ENCODE measurements at regions not wholly inside any gene's neighbourhood (a gene's known extent, or its start where the extent isn't known, plus 50 kb on each side); places are given as distances from the start of the nearest gene placed in this dataset.

DNA sequence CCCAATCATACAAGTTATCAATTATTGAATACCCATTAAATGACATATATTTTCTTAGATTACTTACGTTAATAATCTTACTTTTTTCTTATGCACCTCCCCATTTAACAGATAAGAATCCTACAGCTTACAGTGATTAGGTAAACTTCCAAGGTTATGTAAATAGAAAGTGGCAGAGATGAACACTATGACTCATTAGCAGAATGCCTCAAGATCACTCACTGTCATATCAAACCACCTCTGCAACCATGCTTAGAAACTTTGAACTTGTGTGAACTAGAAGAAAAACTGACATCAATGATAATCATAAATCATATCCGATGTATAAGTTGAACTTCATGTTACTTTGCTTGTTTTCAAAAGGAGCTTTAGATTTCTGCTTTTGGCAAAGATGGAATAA lies 911.6 kb upstream of the ARPP21 start:
- H3K79me1 ChIP-seq (ENCODE audit: low read length), result peaks cover 3% of the 10 kb centered on the region
- H3K4me3 ChIP-seq (ENCODE audit: low read depth, low read length), result no peak overlapping the region
- no peak overlapping the region for H3K9ac ChIP-seq (ENCODE audit: low read length)
- H3K14ac ChIP-seq (ENCODE audit: low read length), result no peak overlapping the region
- H4K91ac ChIP-seq (ENCODE audit: low read depth, low read length), result no peak overlapping the region
- no peaks in the 10 kb centered on the region for H3K36me3 ChIP-seq (ENCODE audit: control insufficient read depth in 1 of 2, insufficient read depth in 2 of 2, low read length in 2 of 2)
- H2AFZ ChIP-seq (ENCODE audit: insufficient read depth, low read length, poor library complexity), result no peak overlapping the region
- no peak overlapping the region for H3K18ac ChIP-seq (ENCODE audit: low read length)
- WGBS (ENCODE audit: extremely low coverage, insufficient coverage, insufficient read length), result no CpG with 5 or more reads among the region's 2 CpGs
- no peak overlapping the region for H4K8ac ChIP-seq (ENCODE audit: low read depth, low read length)
- no peak overlapping the region for H3K4me2 ChIP-seq (ENCODE audit: low read length)
- H3K27me3 ChIP-seq (ENCODE audit: insufficient read depth, low read length), result no peaks in the 10 kb centered on the region
- peaks cover 3% of the 10 kb centered on the region for H3K9me3 ChIP-seq (ENCODE audit: insufficient read depth, low read depth, low read length)
- DNase-seq, result no peak
- no peaks in the 10 kb centered on the region for H3K79me2 ChIP-seq (ENCODE audit: control insufficient read depth, insufficient read depth, low read length, poor library complexity)
- H3K23ac ChIP-seq (ENCODE audit: low read length), result no peak overlapping the region
- H3K27ac ChIP-seq (ENCODE audit: low read depth, low read length), result no peak overlapping the region
- H3K4ac ChIP-seq (ENCODE audit: low read depth, low read length), result no peak overlapping the region
- H2AK5ac ChIP-seq (ENCODE audit: low read length), result no peak overlapping the region
- H2BK5ac ChIP-seq (ENCODE audit: low read depth, low read length, poor library complexity), result no peak overlapping the region
- H2BK120ac ChIP-seq (ENCODE audit: insufficient read depth, low read length, poor library complexity), result no peak overlapping the region
- no peak overlapping the region for H2BK12ac ChIP-seq (ENCODE audit: low read length)
- H4K12ac ChIP-seq (ENCODE audit: low read depth, low read length), result no peak overlapping the region
- H3K4me1 ChIP-seq (ENCODE audit: control insufficient read depth in 1 of 2, insufficient read depth in 2 of 2, low read length in 2 of 2), result peaks cover 3 to 6% of the 10 kb centered on the region in 2 experiments

DNA sequence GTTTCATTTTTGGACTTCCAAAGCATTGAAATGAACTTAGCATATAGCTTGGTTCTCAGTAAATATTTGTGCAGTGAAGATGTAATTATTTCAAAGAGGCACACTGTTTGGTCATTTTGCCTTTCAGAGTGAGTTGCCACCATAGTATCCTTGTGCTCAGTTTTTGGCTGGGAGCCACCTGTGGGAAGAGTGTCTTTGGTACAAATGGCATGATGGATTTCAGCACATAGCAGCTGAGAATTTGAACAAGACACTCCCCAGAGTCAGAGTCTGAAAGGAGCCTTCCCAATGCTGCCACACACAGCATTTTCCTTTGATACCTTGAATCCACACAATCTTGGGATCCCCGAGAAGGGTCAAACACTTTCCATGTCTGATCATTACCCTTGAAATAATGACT lies 897.2 kb upstream of the ARPP21 start:
- no CpG with 5 or more reads among the region's 1 CpG for WGBS (ENCODE audit: extremely low coverage, insufficient coverage, insufficient read length)

DNA sequence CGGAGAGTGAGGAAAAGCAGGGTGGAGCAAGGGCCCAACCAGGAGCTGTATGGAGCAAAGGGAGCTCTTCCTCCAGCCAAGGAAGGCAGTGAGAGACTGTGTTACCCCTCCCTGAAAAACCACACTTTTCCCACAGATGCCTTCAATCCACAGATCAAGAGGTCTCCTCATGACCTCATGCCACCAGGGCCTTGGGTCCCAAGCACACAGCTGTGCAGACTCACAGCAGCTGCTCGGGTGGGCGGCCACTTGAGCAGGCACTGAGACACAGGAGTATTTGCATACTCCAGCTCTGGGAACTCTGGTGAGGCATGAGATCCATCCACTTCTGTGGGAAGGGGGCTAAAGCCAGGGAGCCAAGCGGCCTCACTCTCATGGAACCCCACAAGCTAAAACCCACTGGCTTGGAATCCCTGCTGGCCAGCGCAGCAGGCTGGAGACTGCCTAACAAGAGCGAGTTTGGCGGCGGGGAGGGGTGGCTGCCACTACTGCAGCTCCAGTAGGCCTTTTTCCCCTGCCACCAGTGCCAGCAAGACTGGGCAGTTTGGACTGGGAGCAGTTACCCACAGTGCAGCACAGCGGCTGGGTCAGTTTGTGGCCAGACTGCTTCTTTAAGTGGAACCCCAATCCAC lies 880.6 kb upstream of the ARPP21 start:
- no peaks in the 10 kb centered on the region for H3K27me3 ChIP-seq (ENCODE audit: insufficient read depth, low read length)
- no peak overlapping the region for H4K8ac ChIP-seq (ENCODE audit: low read depth, low read length)
- WGBS (ENCODE audit: extremely low coverage, insufficient coverage, insufficient read length), result no CpG with 5 or more reads among the region's 9 CpGs
- H3K4me1 ChIP-seq (ENCODE audit: control insufficient read depth in 1 of 2, insufficient read depth in 2 of 2, low read length in 2 of 2), result no peaks in the 10 kb centered on the region
- H3K4me3 ChIP-seq (ENCODE audit: low read depth, low read length), result no peak overlapping the region
- H3K79me2 ChIP-seq (ENCODE audit: control insufficient read depth, insufficient read depth, low read length, poor library complexity), result no peaks in the 10 kb centered on the region
- H3K79me1 ChIP-seq (ENCODE audit: low read length), result no peaks in the 10 kb centered on the region
- H2BK120ac ChIP-seq (ENCODE audit: insufficient read depth, low read length, poor library complexity), result no peak overlapping the region
- no peak overlapping the region for H2BK5ac ChIP-seq (ENCODE audit: low read depth, low read length, poor library complexity)
- H3K27ac ChIP-seq (ENCODE audit: low read depth, low read length), result no peak overlapping the region
- H3K18ac ChIP-seq (ENCODE audit: low read length), result no peak overlapping the region
- H3K36me3 ChIP-seq (ENCODE audit: control insufficient read depth in 1 of 2, insufficient read depth in 2 of 2, low read length in 2 of 2), result no peaks in the 10 kb centered on the region
- no peak overlapping the region for H3K4ac ChIP-seq (ENCODE audit: low read depth, low read length)
- H3K9ac ChIP-seq (ENCODE audit: low read length), result no peak overlapping the region
- no peaks in the 10 kb centered on the region for H3K9me3 ChIP-seq (ENCODE audit: insufficient read depth, low read depth, low read length)
- H4K91ac ChIP-seq (ENCODE audit: low read depth, low read length), result no peak overlapping the region
- H2BK12ac ChIP-seq (ENCODE audit: low read length), result no peak overlapping the region
- H2AFZ ChIP-seq (ENCODE audit: insufficient read depth, low read length, poor library complexity), result no peak overlapping the region
- H3K23ac ChIP-seq (ENCODE audit: low read length), result no peak overlapping the region
- H4K12ac ChIP-seq (ENCODE audit: low read depth, low read length), result no peak overlapping the region
- H2AK5ac ChIP-seq (ENCODE audit: low read length), result no peak overlapping the region
- no peak for DNase-seq
- no peak overlapping the region for H3K4me2 ChIP-seq (ENCODE audit: low read length)
- no peak overlapping the region for H3K14ac ChIP-seq (ENCODE audit: low read length)

More for the DNA sequence above, 897.2 kb upstream of the ARPP21 start:
- Histone ChIP-seq H2BK12ac (ENCODE audit: low read length) (no peak overlapping the region), H3K79me1 (ENCODE audit: low read length) (no peaks in the 10 kb centered on the region), H3K23ac (ENCODE audit: low read length) (no peak overlapping the region), H3K4me2 (ENCODE audit: low read length) (no peak overlapping the region), H3K36me3 (ENCODE audit: control insufficient read depth in 1 of 2, insufficient read depth in 2 of 2, low read length in 2 of 2) (no peaks in the 10 kb centered on the region), H3K27me3 (ENCODE audit: insufficient read depth, low read length) (no peaks in the 10 kb centered on the region), H4K12ac (ENCODE audit: low read depth, low read length) (no peak overlapping the region), H3K9ac (ENCODE audit: low read length) (no peak overlapping the region), H3K18ac (ENCODE audit: low read length) (no peak overlapping the region), H2AK5ac (ENCODE audit: low read length) (no peak overlapping the region), H3K4ac (ENCODE audit: low read depth, low read length) (no peak overlapping the region), H3K4me3 (ENCODE audit: low read depth, low read length) (no peak overlapping the region), H3K9me3 (ENCODE audit: insufficient read depth, low read depth, low read length) (peaks cover 1% of the 10 kb centered on the region), H3K14ac (ENCODE audit: low read length) (no peak overlapping the region), H2BK5ac (ENCODE audit: low read depth, low read length, poor library complexity) (no peak overlapping the region), H3K27ac (ENCODE audit: low read depth, low read length) (no peak overlapping the region), H4K8ac (ENCODE audit: low read depth, low read length) (no peak overlapping the region), H4K91ac (ENCODE audit: low read depth, low read length) (no peak overlapping the region), H3K79me2 (ENCODE audit: control insufficient read depth, insufficient read depth, low read length, poor library complexity) (no peaks in the 10 kb centered on the region), H2AFZ (ENCODE audit: insufficient read depth, low read length, poor library complexity) (no peak overlapping the region), H2BK120ac (ENCODE audit: insufficient read depth, low read length, poor library complexity) (no peak overlapping the region), H3K4me1 (ENCODE audit: control insufficient read depth in 1 of 2, insufficient read depth in 2 of 2, low read length in 2 of 2) (no peaks in the 10 kb centered on the region)
- no peak for DNase-seq

DNA sequence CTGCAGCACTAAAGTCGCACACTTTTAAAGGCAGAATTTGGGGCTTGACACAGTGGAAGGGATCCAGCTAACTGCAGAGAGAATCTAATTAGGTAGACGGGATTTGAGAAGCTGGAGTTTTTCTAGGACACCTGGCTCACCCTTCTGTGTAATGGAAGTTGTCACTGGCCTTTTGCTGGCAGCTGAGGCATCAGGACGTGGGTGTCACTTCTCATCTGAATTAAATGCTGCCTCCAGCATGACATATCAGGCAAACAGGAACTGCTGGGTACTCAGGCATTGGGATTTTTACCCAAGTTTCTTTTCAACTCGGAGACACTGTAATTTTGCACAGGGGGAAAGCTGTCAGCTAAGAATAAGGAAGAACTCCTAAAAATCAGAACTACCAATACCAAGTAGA lies 861.9 kb upstream of the ARPP21 start:
- no peak overlapping the region for H3K14ac ChIP-seq (ENCODE audit: low read length)
- H3K9ac ChIP-seq (ENCODE audit: low read length), result no peak overlapping the region
- H2BK120ac ChIP-seq (ENCODE audit: insufficient read depth, low read length, poor library complexity), result no peak overlapping the region
- H3K79me1 ChIP-seq (ENCODE audit: low read length), result no peaks in the 10 kb centered on the region
- H3K27ac ChIP-seq (ENCODE audit: low read depth, low read length), result no peak overlapping the region
- H3K4me1 ChIP-seq (ENCODE audit: control insufficient read depth in 1 of 2, insufficient read depth in 2 of 2, low read length in 2 of 2), result peaks cover 0 to 2% of the 10 kb centered on the region in 2 experiments
- DNase-seq, result no peak
- no peak overlapping the region for H3K18ac ChIP-seq (ENCODE audit: low read length)
- H2AFZ ChIP-seq (ENCODE audit: insufficient read depth, low read length, poor library complexity), result no peak overlapping the region
- no peak overlapping the region for H4K91ac ChIP-seq (ENCODE audit: low read depth, low read length)
- no peak overlapping the region for H3K4me2 ChIP-seq (ENCODE audit: low read length)
- H3K4ac ChIP-seq (ENCODE audit: low read depth, low read length), result no peak overlapping the region
- H3K79me2 ChIP-seq (ENCODE audit: control insufficient read depth, insufficient read depth, low read length, poor library complexity), result no peaks in the 10 kb centered on the region
- H2BK12ac ChIP-seq (ENCODE audit: low read length), result no peak overlapping the region
- no peak overlapping the region for H4K8ac ChIP-seq (ENCODE audit: low read depth, low read length)
- no peaks in the 10 kb centered on the region for H3K36me3 ChIP-seq (ENCODE audit: control insufficient read depth in 1 of 2, insufficient read depth in 2 of 2, low read length in 2 of 2)
- no peaks in the 10 kb centered on the region for H3K9me3 ChIP-seq (ENCODE audit: insufficient read depth, low read depth, low read length)
- H3K4me3 ChIP-seq (ENCODE audit: low read depth, low read length), result no peak overlapping the region
- H4K12ac ChIP-seq (ENCODE audit: low read depth, low read length), result no peak overlapping the region
- no peak overlapping the region for H3K23ac ChIP-seq (ENCODE audit: low read length)
- no peaks in the 10 kb centered on the region for H3K27me3 ChIP-seq (ENCODE audit: insufficient read depth, low read length)
- H2AK5ac ChIP-seq (ENCODE audit: low read length), result no peak overlapping the region
- WGBS (ENCODE audit: extremely low coverage, insufficient coverage, insufficient read length), result no CpG with 5 or more reads among the region's 4 CpGs
- H2BK5ac ChIP-seq (ENCODE audit: low read depth, low read length, poor library complexity), result no peak overlapping the region

Data from trophoblast cell (in vitro differentiated cells and primary cell).